Fibroblast of pulmonary artery (primary cell): ENCODE measurements at regions not wholly inside any gene's neighbourhood (a gene's known extent, or its start where the extent isn't known, plus 50 kb on each side); places are given as distances from the start of the nearest gene placed in this dataset.

Experiments
- DNase-seq: peaks from one replicate; pipeline ENCODE4 v3.0.0-alpha.2; 2010; ENCODE audit warnings: low read depth
- H3K4me3 ChIP-seq: replicated peaks from 2 replicates; pipeline ENCODE4 v1.5.1; 2011; ENCODE audit warnings: low read depth, mild to moderate bottlenecking, control low read depth, low read length, moderate library complexity
- TF ChIP-seq, protein P1 (sequence below): IDR thresholded peaks from 2 replicates; pipeline ENCODE4 v1.5.1; 2011; ENCODE audit warnings: mild to moderate bottlenecking, control low read depth, low read length, inconsistent platforms; ENCODE audit errors: missing control alignments

DNA sequence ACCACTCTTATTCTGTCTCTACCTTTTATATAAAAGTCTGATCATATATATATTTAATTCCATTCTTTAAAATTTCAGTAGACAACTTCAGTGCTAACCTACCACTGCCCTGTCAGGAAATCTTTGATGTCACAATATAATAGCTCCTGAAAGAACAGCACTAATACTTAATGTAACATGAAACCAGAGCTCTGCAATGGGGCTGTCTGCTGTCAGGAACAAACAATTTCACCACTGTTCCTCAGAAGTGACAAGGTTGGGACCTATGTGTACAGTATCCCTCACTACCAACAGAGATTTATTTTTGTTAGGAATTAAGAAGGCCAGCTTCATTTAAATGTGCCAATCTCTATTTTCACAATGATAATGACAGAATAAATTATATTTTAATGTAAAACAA, 165.5 kb upstream of the C11orf58 start:
- no peak for DNase-seq
- H3K4me3 ChIP-seq, result no peak overlapping the region
- TF ChIP-seq, protein P1, sequence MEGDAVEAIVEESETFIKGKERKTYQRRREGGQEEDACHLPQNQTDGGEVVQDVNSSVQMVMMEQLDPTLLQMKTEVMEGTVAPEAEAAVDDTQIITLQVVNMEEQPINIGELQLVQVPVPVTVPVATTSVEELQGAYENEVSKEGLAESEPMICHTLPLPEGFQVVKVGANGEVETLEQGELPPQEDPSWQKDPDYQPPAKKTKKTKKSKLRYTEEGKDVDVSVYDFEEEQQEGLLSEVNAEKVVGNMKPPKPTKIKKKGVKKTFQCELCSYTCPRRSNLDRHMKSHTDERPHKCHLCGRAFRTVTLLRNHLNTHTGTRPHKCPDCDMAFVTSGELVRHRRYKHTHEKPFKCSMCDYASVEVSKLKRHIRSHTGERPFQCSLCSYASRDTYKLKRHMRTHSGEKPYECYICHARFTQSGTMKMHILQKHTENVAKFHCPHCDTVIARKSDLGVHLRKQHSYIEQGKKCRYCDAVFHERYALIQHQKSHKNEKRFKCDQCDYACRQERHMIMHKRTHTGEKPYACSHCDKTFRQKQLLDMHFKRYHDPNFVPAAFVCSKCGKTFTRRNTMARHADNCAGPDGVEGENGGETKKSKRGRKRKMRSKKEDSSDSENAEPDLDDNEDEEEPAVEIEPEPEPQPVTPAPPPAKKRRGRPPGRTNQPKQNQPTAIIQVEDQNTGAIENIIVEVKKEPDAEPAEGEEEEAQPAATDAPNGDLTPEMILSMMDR, result no peak

DNA sequence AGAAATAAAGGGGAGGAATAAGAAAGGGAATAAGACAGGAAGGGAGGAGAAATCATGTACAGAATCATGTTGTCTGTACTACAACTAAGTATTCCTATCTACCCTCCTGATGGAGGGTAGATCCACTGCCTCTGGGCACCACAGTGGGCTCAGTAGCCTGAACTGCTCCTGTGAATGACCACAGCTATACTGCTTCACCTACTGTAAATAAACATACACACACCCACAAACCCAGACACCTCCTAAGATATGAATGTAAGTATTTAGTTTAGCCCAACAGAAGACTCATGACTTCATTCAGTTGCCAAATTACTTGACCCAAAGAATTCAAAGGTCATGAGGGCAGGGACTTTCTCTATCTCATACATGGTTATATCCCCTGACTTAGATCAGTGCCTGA, 177.3 kb upstream of the C11orf58 start:
- no peak for DNase-seq
- no peak overlapping the region for H3K4me3 ChIP-seq
- TF ChIP-seq, protein P1, result no peak

DNA sequence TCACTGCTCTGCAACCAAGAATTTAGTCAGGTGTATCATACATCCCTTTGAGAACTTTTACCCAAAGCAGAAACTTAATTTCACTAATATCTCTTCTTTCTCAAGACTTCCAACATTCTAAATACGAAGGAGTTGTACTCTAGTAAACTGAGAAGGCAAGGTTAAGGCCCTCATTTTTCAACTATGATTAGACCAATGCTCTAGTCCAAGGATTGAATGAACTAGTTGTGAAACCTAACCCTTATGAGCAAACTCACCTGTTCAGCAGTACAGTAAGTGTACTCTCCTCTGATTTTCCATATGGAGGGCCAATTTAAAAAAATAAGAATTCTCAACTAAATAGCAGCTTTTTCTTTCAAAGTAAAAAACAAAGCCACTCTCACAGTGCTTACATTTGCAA, 180.0 kb upstream of the C11orf58 start:
- TF ChIP-seq, protein P1, result no peak
- no peak for DNase-seq
- no peak overlapping the region for H3K4me3 ChIP-seq

DNA sequence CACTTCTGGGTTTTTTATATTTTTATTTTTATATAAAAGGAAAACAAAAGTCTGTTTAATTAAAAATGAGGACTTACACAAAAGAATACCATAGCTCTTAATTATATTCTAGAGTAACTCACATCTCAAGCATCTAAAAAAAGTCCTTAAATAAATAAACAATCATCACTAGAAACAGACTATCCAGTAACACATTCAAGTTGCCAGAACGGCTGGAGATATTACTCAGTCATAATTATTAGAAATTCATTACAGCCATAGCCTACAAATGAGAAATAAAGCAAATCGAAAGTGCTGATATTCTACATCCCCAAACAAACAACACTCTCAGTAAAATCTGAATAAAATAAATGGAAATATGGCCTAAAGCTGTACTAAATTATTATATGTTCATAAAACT, 182.5 kb upstream of the C11orf58 start:
- DNase-seq, result no peak
- TF ChIP-seq, protein P1, result no peak
- H3K4me3 ChIP-seq, result no peak overlapping the region

DNA sequence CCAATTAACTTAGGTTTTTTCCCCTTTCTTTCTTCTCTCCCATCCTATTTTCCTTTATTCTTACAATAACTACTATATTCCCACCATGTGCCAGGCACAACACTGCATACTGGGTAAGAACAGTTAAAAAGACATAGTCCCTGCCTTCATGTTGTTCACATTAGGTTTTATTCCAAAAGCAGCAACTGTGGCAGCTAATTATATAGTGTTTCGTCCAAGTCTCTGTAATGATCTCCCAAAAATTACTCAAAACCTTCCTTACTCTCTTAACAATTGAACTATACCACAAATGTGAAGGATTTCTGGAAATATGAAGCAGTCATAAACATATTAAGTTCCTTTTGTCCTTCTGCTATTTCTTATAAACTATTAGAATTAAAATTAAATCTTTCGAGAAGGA, 184.1 kb upstream of the C11orf58 start:
- DNase-seq, result no peak
- TF ChIP-seq, protein P1, result no peak
- H3K4me3 ChIP-seq, result no peak overlapping the region

DNA sequence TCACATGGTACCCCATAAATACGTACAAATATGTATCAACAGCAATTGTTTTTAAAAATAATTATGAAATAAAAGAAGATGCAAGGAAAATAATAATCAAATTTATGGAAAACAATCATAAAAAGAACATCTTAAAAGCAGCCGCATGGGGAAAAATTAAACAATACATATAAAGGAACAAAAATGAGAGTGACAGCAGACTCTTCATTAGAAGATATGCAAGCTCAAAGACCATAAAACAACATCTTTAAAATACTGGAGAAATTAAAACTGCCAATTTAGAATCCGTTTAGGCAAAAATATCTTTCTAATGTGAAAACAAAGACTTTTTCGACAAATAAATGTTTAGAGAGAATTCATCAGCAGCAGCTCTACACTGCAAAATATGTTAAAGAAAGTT, 190.6 kb upstream of the C11orf58 start:
- TF ChIP-seq, protein P1, result no peak
- DNase-seq, result no peak
- H3K4me3 ChIP-seq, result no peak overlapping the region

DNA sequence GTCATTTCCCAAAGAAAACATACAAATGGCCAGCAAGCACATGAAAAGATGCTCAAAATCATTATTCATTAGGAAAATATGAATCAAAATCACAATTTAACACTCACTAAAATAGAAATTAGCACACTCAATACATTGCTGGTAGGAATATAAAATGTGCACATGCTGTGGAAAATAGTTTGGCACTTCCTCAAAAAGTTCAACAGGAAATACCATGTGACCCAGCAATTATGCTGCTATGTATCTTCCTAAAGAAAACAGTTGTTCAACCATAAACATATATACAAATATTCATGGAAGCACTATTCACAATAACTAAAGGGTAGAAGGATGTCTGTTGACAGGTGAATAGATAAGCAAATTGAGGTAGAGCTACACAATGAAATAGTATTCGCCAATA, 187.3 kb upstream of the SOX6 start:
- no peak overlapping the region for H3K4me3 ChIP-seq
- no peak for DNase-seq
- TF ChIP-seq, protein P1, result no peak
